ENCODE measurements at regions not wholly inside any gene's neighbourhood (a gene's known extent, or its start where the extent isn't known, plus 50 kb on each side); places are given as distances from the start of the nearest gene placed in this dataset.

DNA sequence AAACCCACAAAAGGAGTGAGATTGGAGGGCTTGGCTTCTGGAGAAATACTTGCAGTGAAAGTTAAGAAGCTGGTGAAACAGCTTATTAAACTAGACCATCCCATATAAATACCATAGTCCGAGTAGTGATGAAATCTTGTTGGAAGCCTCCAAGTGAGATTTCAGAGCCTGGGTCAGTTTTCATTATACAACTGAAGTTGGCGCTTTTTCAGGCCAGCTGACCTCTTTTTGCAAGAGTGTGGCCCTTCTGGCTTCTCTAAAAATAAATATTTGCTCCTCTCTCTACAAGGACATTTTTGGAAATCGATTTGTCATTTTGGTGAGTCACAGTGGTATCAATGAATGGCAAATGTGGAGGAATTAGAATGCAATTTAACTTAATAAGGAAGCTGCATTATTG, 51.2 kb upstream of the THRB start:
- DNase-seq (ENCODE audit: low read depth): no peak
- TF ChIP-seq, protein P1, sequence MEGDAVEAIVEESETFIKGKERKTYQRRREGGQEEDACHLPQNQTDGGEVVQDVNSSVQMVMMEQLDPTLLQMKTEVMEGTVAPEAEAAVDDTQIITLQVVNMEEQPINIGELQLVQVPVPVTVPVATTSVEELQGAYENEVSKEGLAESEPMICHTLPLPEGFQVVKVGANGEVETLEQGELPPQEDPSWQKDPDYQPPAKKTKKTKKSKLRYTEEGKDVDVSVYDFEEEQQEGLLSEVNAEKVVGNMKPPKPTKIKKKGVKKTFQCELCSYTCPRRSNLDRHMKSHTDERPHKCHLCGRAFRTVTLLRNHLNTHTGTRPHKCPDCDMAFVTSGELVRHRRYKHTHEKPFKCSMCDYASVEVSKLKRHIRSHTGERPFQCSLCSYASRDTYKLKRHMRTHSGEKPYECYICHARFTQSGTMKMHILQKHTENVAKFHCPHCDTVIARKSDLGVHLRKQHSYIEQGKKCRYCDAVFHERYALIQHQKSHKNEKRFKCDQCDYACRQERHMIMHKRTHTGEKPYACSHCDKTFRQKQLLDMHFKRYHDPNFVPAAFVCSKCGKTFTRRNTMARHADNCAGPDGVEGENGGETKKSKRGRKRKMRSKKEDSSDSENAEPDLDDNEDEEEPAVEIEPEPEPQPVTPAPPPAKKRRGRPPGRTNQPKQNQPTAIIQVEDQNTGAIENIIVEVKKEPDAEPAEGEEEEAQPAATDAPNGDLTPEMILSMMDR (IDR thresholded peaks at IDR 0.05; ENCODE audit: low read depth, low read length, missing control alignments): no peak
- no peak overlapping the region for H3K4me3 ChIP-seq (ENCODE audit: low read depth, low read length)

DNA sequence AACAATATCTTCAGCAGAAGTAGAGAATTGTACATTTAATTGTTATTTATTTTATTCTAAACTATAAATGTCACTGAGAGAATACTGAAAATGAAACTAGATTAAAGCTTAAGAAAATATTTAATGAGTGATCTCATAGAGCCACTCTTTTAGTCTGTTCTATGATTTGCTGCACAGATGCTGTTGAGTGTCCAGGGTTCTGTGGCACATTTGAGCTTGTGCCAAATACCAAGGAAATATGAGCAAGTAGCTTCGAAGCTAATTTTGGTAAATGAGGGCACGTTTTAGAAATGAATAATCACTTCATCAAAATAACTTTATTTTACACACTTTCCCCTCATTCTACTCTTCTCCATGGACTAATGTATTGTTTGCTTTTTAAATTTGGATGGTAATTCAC, 53.6 kb upstream of the THRB start:
- DNase-seq (ENCODE audit: low read depth): no peak
- TF ChIP-seq, protein P1 (IDR thresholded peaks at IDR 0.05; ENCODE audit: low read depth, low read length, missing control alignments): no peak
- no peak overlapping the region for H3K4me3 ChIP-seq (ENCODE audit: low read depth, low read length)

DNA sequence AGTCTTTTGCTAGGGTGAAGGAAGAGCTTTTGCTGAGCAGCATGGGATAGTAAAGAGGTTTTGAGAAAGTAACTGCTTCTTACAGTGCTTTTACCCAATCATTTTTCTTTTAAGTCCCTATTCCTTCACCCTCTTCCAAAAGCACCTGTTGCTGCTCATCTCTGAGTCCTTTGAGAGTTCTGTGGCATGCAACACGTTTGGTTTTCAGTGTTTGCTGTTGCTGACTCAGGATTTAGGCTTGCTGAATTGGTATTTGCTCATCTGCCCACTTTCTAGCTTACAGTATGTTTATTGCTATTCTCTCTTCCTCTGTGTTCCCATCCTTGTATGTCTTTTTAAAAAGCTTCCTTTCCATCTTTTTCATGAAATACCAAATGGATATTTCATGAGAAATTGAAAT, 55.9 kb upstream of the THRB start:
- no peak overlapping the region for H3K4me3 ChIP-seq (ENCODE audit: low read depth, low read length)
- DNase-seq (ENCODE audit: low read depth): no peak
- TF ChIP-seq, protein P1 (IDR thresholded peaks at IDR 0.05; ENCODE audit: low read depth, low read length, missing control alignments): no peak

DNA sequence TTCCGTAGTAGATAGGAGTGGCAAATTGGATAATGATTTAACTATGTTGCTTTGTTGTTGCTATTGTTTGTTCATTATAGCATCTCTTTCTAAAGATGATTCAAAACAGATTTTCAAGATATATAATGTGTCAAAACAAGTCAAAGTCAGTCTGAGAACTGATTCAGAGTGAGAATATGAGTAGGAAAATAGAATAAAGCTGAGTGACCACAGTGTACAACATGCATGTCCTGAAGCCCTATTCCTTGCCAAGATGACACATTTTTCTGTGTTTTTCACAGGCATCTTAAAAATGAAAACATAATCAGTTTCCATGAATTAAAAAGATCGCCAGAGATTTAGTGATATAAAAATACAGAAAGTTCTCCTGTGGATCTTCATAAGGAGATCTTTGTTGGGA, 57.0 kb upstream of the THRB start:
- no peak overlapping the region for H3K4me3 ChIP-seq (ENCODE audit: low read depth, low read length)
- TF ChIP-seq, protein P1 (IDR thresholded peaks at IDR 0.05; ENCODE audit: low read depth, low read length, missing control alignments): no peak
- DNase-seq (ENCODE audit: low read depth): no peak

DNA sequence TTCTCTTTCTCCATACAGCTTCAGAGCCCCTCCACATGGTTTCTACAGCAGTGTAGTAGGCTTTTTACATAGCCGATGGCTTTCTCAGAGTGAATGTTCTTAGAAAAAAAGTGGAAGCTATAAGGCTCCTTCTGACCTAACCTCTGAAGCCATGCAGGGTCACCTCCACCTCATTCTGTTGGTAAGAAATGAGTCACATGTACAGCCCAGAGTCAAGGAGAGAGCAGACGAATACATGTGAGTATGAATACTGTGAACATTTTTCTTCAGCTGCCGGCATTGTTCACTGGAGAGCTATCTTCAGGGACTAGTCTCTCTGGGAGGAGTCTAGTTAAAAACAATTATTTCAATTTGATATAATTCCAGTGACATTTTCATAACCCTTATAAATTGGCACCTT, 68.2 kb upstream of the THRB start:
- TF ChIP-seq, protein P1 (IDR thresholded peaks at IDR 0.05; ENCODE audit: low read depth, low read length, missing control alignments): no peak
- H3K4me3 ChIP-seq (ENCODE audit: low read depth, low read length): no peak overlapping the region
- DNase-seq (ENCODE audit: low read depth): no peak

DNA sequence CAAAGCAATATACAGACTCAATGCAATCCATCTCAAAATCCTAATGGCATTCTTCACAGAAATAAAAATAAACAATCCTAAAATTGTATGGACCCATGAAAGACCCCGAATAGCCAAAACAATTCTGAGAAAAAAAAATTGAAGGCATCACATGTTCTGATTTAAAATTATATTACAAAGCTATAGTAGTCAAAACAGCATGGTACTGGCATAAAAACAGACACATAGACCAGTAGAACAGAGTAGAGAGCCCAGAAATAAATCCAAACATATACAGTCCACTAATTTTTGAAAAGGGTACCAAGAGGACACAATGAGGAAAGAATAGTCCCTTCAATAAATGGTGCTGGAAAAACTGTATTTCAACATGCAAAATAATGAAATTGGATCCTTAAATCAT, 70.4 kb upstream of the THRB start:
- DNase-seq (ENCODE audit: low read depth): no peak
- TF ChIP-seq, protein P1 (IDR thresholded peaks at IDR 0.05; ENCODE audit: low read depth, low read length, missing control alignments): no peak
- no peak overlapping the region for H3K4me3 ChIP-seq (ENCODE audit: low read depth, low read length)

DNA sequence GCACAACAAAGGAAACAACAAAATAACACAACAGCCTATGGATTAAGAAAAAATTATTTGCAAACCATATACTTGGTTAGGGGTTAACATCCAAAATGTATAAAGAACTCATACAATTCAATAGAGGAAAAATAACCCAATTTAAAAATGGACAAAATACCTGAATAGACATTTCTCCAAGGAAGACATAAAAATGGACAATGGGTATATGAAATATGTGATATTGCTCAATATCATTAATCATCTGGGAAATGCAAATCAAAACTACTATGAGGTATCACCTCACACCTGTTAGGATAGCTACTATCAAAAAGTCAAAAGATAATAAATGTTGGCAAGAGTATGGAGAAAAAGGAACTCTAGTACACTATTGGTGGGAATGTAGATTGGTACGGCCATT, 71.0 kb upstream of the THRB start:
- TF ChIP-seq, protein P1 (IDR thresholded peaks at IDR 0.05; ENCODE audit: low read depth, low read length, missing control alignments): no peak
- H3K4me3 ChIP-seq (ENCODE audit: low read depth, low read length): no peak overlapping the region
- DNase-seq (ENCODE audit: low read depth): no peak

Measured in GM12864 (cell line).